Endothelial cell of umbilical vein (primary cell): ENCODE measurements at regions not wholly inside any gene's neighbourhood (a gene's known extent, or its start where the extent isn't known, plus 50 kb on each side); places are given as distances from the start of the nearest gene placed in this dataset.

Source experiments
- BruUV-seq: library from RNA; stranded (reverse); fragments of 400-500 nt; replicated peaks from 2 replicates; lab custom pipeline; 2021; lab: Mats Ljungman, UMichigan
- CTCF ChIA-PET: fragments of 300-600, 350-600 bp; sonication (Branson Sonifier 250); formaldehyde crosslinking; loops from one replicate; lab custom pipeline; 2021; ENCODE audit warnings: antibody characterized with exemption, inconsistent platforms; lab: Charles Lee
- POLR2A ChIA-PET: fragments of 300-600, 350-600 bp; sonication (Branson Sonifier 250); formaldehyde crosslinking; loops from one replicate; lab custom pipeline; 2021; ENCODE audit warnings: antibody characterized with exemption, inconsistent platforms; lab: Charles Lee
- DNase-seq: peaks from one replicate; pipeline ENCODE4 v3.0.0-alpha.2; 2011; ENCODE audit warnings: low read depth, low spot score
- FAIRE-seq: peaks from 2 replicates; lab custom pipeline; 2011; peaks lifted over from hg19 to GRCh38; lab: Jason Lieb, UNC
- H2AFZ ChIP-seq: 2 replicates; pipeline ENCODE4 v1.6.0; 2012; ENCODE audit warnings: low read depth, low read length, control low read depth, inconsistent platforms
- H3K27ac ChIP-seq: 2 replicates; pipeline ENCODE4 v1.5.1; 2011; ENCODE audit warnings: low read depth, mild to moderate bottlenecking, control low read depth, low read length, moderate library complexity; ENCODE audit not compliant: insufficient read depth
- H3K27me3 ChIP-seq, 2 experiments: 2 replicates each; pipeline versions ENCODE4 v1.6.0 to v1.6.1; 2011; ENCODE audit warnings: low read length in 2 of 2, mixed read lengths in 1 of 2; ENCODE audit not compliant: control insufficient read depth in 2 of 2, insufficient read depth in 2 of 2
- H3K36me3 ChIP-seq, 2 experiments: 2 replicates in 1 of 2; 3 replicates in 1 of 2; pipeline ENCODE4 v1.5.1; 2011; ENCODE audit warnings: low read length in 2 of 2, mild to moderate bottlenecking in 1 of 2, moderate library complexity in 1 of 2; ENCODE audit not compliant: control insufficient read depth in 2 of 2, insufficient read depth in 2 of 2; ENCODE audit errors: extremely low read depth in 1 of 2
- H3K4me1 ChIP-seq: 3 replicates; pipeline ENCODE4 v1.5.1; 2011; ENCODE audit warnings: mild to moderate bottlenecking, low read length; ENCODE audit not compliant: control insufficient read depth, insufficient read depth; ENCODE audit errors: extremely low read depth
- H3K4me2 ChIP-seq: 2 replicates; pipeline ENCODE4 v1.6.1; 2011; ENCODE audit warnings: low read length, control low read depth, mixed read lengths; ENCODE audit not compliant: insufficient read depth
- H3K4me3 ChIP-seq, 3 experiments: fragments of 200-600 bp in 1 of 3; sonication (generic), shearing (Covaris generic) in 1 of 3; replicated peaks in 1 of 3; 2 replicates each; pipeline ENCODE4 v1.5.1; 2011 to 2016; ENCODE audit warnings: control low read depth in 3 of 3, low read length in 3 of 3, mild to moderate bottlenecking in 2 of 3, inconsistent platforms in 1 of 3, low read depth in 1 of 3, moderate library complexity in 1 of 3; ENCODE audit not compliant: insufficient read depth in 1 of 3
- H3K79me2 ChIP-seq: 2 replicates; pipeline ENCODE4 v1.6.0; 2012; ENCODE audit warnings: low read length, inconsistent platforms; ENCODE audit not compliant: control insufficient read depth, insufficient read depth
- H3K9ac ChIP-seq: replicated peaks from 2 replicates; pipeline ENCODE3; 2011; ENCODE audit warnings: low read length, control low read depth; ENCODE audit not compliant: insufficient read depth; ENCODE audit errors: extremely low read depth
- H3K9me1 ChIP-seq: replicated peaks from 3 replicates; pipeline ENCODE4 v1.6.0; 2011; ENCODE audit warnings: mild to moderate bottlenecking, low read length; ENCODE audit not compliant: control insufficient read depth, insufficient read depth; ENCODE audit errors: extremely low read depth
- H3K9me3 ChIP-seq: replicated peaks from 2 replicates; pipeline ENCODE4 v1.5.1; 2012; ENCODE audit warnings: low read length, inconsistent platforms; ENCODE audit not compliant: control insufficient read depth, insufficient read depth
- H4K20me1 ChIP-seq: replicated peaks from 2 replicates; pipeline ENCODE3; 2011; ENCODE audit warnings: mild to moderate bottlenecking, low read length; ENCODE audit not compliant: control insufficient read depth, insufficient read depth; ENCODE audit errors: extremely low read depth
- EZH2 ChIP-seq: IDR thresholded peaks from 2 replicates; pipeline ENCODE4 v1.6.1; 2012; ENCODE audit warnings: borderline replicate concordance, low read depth, mild to moderate bottlenecking, moderate library complexity, low read length, inconsistent platforms; ENCODE audit not compliant: severe bottlenecking
- FOS ChIP-seq: IDR thresholded peaks from 2 replicates; pipeline ENCODE4 v1.6.1; 2011; ENCODE audit warnings: mild to moderate bottlenecking, low read length, moderate library complexity, borderline replicate concordance; ENCODE audit not compliant: insufficient read depth
- GATA2 ChIP-seq: IDR thresholded peaks from 2 replicates; pipeline ENCODE4 v1.7.0; 2011; ENCODE audit warnings: low read depth, mild to moderate bottlenecking, moderate library complexity, mixed read lengths, low read length; ENCODE audit not compliant: insufficient read length, insufficient read depth
- JUN ChIP-seq: IDR thresholded peaks from 2 replicates; pipeline ENCODE4 v1.6.1; 2011; ENCODE audit warnings: borderline replicate concordance, low read depth; ENCODE audit not compliant: insufficient read length, insufficient read depth
- MYC ChIP-seq: IDR thresholded peaks from one replicate; pipeline ENCODE4 v1.6.1; 2011; ENCODE audit warnings: mild to moderate bottlenecking, low read depth, low read length
- POLR2A ChIP-seq: IDR thresholded peaks from 2 replicates; pipeline ENCODE4 v1.6.1; 2012; ENCODE audit warnings: low read depth, mild to moderate bottlenecking, control low read depth, low read length
- POLR2AphosphoS5 ChIP-seq: IDR thresholded peaks from 2 replicates; pipeline ENCODE4 v1.6.1; 2012; ENCODE audit warnings: low read depth, mild to moderate bottlenecking, control low read depth, low read length, moderate library complexity; ENCODE audit not compliant: insufficient read depth
- dilution Hi-C: fragments of 300-500 bp; cut with MboI; formaldehyde crosslinking; loops from one replicate; pipeline ENCODE4 v1.15.0; 2019; ENCODE audit warnings: low sequenced_read_pairs; ENCODE audit not compliant: extremely low pct_ligation_motif_present
- intact Hi-C: fragments of 100-400 bp; cut with micrococcal nuclease; formaldehyde crosslinking; loops from one replicate; pipeline ENCODE4 v1.10.0; 2022
- TF ChIP-seq, protein P1 (sequence below): IDR thresholded peaks from 2 replicates; pipeline ENCODE4 v1.6.1; 2011; ENCODE audit not compliant: insufficient read depth, insufficient read length
- TF ChIP-seq, protein P2 (sequence below), 2 donors: IDR thresholded peaks; 1 replicate in 1 of 2; 2 replicates in 1 of 2; pipeline ENCODE4 v1.5.1; 2011; ENCODE audit warnings: low read length in 2 of 2, mild to moderate bottlenecking in 2 of 2, moderate library complexity in 2 of 2, control low read depth in 1 of 2, inconsistent platforms in 1 of 2, low read depth in 1 of 2; ENCODE audit not compliant: insufficient read depth in 1 of 2; ENCODE audit errors: extremely low read depth in 1 of 2

DNA sequence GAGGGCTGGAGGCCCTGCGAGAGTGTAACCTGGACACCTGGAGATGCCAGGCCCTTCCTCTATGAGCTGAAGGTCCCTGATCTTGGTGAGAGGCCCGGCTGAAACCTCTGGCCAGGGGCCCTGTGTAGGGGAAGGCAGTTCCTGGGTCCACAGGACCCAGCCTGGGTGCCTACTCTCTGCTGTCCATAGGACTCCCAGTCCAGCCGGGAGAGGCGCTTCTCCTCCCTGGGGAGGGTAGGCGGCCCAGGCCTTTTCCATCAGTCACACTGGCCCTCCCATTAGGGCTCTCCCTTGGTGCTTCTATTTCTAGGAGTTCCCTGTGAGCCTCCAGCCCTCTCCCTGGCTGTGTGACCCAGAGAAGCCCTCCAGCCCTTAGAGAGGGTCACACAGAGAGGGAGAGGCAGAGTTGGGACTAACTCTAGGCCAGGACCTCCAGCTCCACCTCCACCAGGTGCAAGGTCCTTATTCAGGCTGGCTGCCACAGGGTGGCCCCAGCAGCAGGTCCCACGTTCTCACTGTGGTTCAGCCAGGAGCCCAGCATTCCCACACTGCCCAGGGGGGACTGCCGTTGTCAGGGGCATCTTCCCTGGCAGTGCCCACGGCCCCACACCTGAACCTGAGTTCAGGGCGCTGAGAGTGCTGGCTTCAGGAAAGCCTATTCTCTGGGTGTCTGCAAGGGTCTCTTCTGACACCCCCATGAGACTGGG is 146.8 kb downstream of the SMAD6 start:
- Histone ChIP-seq H3K36me3 (no peaks in the 10 kb centered on the region), H3K79me2 (no peaks in the 10 kb centered on the region), H3K27me3 (no peaks in the 10 kb centered on the region), H2AFZ (no peak overlapping the region), H3K4me2 (no peak overlapping the region), H3K9ac (no peak overlapping the region), H3K4me3 (no peak overlapping the region), H3K4me1 (peaks cover 14% of the 10 kb centered on the region), H3K9me3 (no peaks in the 10 kb centered on the region), H3K27ac (no peak overlapping the region), H4K20me1 (no peaks in the 10 kb centered on the region), H3K9me1 (no peaks in the 10 kb centered on the region)
- ChIA-PET POLR2A (interaction anchor here (0.5 to 0.6 kb wide), 2 partner anchors 50 to 52 kb away, joined by 3 read pairs; no protein-coding TSS in a partner anchor), CTCF (interaction anchor here (5.9 to 9.7 kb wide), 3 partner anchors 59 to 245 kb away, joined by 152 to 223 read pairs (median 157); partner anchors contain the start of gene SMAD6)
- dilution Hi-C loops, result no loop called here
- FAIRE-seq, result no peak
- TF ChIP-seq EZH2 (no peak), GATA2 (no peak), POLR2AphosphoS5 (no peak), MYC (no peak), JUN (no peak), FOS (no peak), POLR2A (no peak)
- TF ChIP-seq, protein P1, sequence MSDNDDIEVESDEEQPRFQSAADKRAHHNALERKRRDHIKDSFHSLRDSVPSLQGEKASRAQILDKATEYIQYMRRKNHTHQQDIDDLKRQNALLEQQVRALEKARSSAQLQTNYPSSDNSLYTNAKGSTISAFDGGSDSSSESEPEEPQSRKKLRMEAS, result no peak
- TF ChIP-seq, protein P2, sequence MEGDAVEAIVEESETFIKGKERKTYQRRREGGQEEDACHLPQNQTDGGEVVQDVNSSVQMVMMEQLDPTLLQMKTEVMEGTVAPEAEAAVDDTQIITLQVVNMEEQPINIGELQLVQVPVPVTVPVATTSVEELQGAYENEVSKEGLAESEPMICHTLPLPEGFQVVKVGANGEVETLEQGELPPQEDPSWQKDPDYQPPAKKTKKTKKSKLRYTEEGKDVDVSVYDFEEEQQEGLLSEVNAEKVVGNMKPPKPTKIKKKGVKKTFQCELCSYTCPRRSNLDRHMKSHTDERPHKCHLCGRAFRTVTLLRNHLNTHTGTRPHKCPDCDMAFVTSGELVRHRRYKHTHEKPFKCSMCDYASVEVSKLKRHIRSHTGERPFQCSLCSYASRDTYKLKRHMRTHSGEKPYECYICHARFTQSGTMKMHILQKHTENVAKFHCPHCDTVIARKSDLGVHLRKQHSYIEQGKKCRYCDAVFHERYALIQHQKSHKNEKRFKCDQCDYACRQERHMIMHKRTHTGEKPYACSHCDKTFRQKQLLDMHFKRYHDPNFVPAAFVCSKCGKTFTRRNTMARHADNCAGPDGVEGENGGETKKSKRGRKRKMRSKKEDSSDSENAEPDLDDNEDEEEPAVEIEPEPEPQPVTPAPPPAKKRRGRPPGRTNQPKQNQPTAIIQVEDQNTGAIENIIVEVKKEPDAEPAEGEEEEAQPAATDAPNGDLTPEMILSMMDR (IDR thresholded peaks at IDR 0.05; ENCODE audit: extremely low read depth in 1 of 2, insufficient read depth in 1 of 2, low read depth in 1 of 2, low read length in 2 of 2), result no peak
- intact Hi-C loops, result no loop called here
- no TSS peak for BruUV-seq
- no peak for DNase-seq
